CD4-positive, alpha-beta T cell treated with Interleukin-4 for 1 hour (primary cell): ENCODE measurements at regions not wholly inside any gene's neighbourhood (a gene's known extent, or its start where the extent isn't known, plus 50 kb on each side); places are given as distances from the start of the nearest gene placed in this dataset.

Experiments
- DNase-seq, 2 donors: peaks; one replicate each; pipeline ENCODE4 v3.0.0-alpha.2; 2020 to 2022

- DNase-seq: no peak
Observed at GRCh38 chr6:25041485-25042035, 105.8 kb upstream of the RIPOR2 start.

GRCh38 chr6:25042036-25042521 is 106.3 kb upstream of the RIPOR2 start:
- peak; percentile 53 to 70 for DNase-seq

- DNase-seq: peak; percentile 48 to 67
Observed at GRCh38 chr6:25042536-25042935, 106.8 kb upstream of the RIPOR2 start.

GRCh38 chr6:25042984-25043725 is 107.4 kb upstream of the RIPOR2 start:
- no peak for DNase-seq

- DNase-seq: no peak
Observed at GRCh38 chr6:25043892-25044291, 108.1 kb upstream of the RIPOR2 start.

GRCh38 chr6:25046942-25047341 is 111.2 kb upstream of the RIPOR2 start:
- no peak for DNase-seq

- peak; percentile 65 to 79 for DNase-seq
Observed at GRCh38 chr6:25050356-25050755, 114.6 kb upstream of the RIPOR2 start.

GRCh38 chr6:25051083-25051482 is 115.3 kb upstream of the RIPOR2 start:
- no peak for DNase-seq

GRCh38 chr6:25052181-25052580 is 116.4 kb upstream of the RIPOR2 start:
- DNase-seq: no peak

GRCh38 chr6:25053875-25054371 is 118.2 kb upstream of the RIPOR2 start:
- DNase-seq: peak; percentile 51 to 61

GRCh38 chr6:25054469-25054868 is 118.7 kb upstream of the RIPOR2 start:
- DNase-seq: no peak

- peak; percentile 85 to 91 for DNase-seq
Observed at GRCh38 chr6:25056130-25056529, 120.4 kb upstream of the RIPOR2 start.

GRCh38 chr6:25057111-25057905 is 121.5 kb upstream of the RIPOR2 start:
- DNase-seq: no peak

GRCh38 chr6:25058441-25058840 is 122.7 kb upstream of the RIPOR2 start:
- DNase-seq: no peak

- DNase-seq: no peak
Observed at GRCh38 chr6:25058941-25059340, 123.2 kb upstream of the RIPOR2 start.

- DNase-seq: no peak
Observed at GRCh38 chr6:25060522-25060921, 124.8 kb upstream of the RIPOR2 start.

GRCh38 chr6:25061289-25061936 is 125.7 kb upstream of the RIPOR2 start:
- DNase-seq: no peak

- DNase-seq: no peak
Observed at GRCh38 chr6:25062070-25062811, 126.5 kb upstream of the RIPOR2 start.

- no peak for DNase-seq
Observed at GRCh38 chr6:25064006-25064405, 128.2 kb upstream of the RIPOR2 start.

- DNase-seq: no peak
Observed at GRCh38 chr6:25065666-25066065, 129.9 kb upstream of the RIPOR2 start.

GRCh38 chr6:25066593-25066992 is 130.8 kb upstream of the RIPOR2 start:
- no peak for DNase-seq

- DNase-seq: no peak
Observed at GRCh38 chr6:25068866-25069265, 133.1 kb upstream of the RIPOR2 start.
